Lower leg skin (tissue), 4 donors: ENCODE measurements at regions not wholly inside any gene's neighbourhood (a gene's known extent, or its start where the extent isn't known, plus 50 kb on each side); places are given as distances from the start of the nearest gene placed in this dataset.

Experiments used
- DNase-seq, 2 donors: peaks; one replicate each; pipeline ENCODE4 v3.0.0-alpha.2; 2019; ENCODE audit warnings: low spot score in 2 of 2
- H3K4me3 ChIP-seq: fragments of 200-600 bp; sonication (generic); 2 replicates; pipeline ENCODE4 v1.5.1; 2017; ENCODE audit warnings: mild to moderate bottlenecking, low read depth; ENCODE audit not compliant: poor library complexity, severe bottlenecking
- POLR2A ChIP-seq, 2 donors: fragments of 450-650 bp; IDR thresholded peaks; one replicate each; pipeline ENCODE4 v1.6.1; 2016 to 2017; ENCODE audit warnings: antibody characterized with exemption in 2 of 2, mild to moderate bottlenecking in 1 of 2, moderate library complexity in 1 of 2
- WGBS, 2 donors: methylation state at CpG; one replicate each; pipeline ENCODE4 v1.1.5; 2018; 5-methylcytosine and 5-hydroxymethylcytosine counted together
- intact Hi-C: fragments of 100-400 bp; cut with DNase I; formaldehyde crosslinking; loops from one replicate; pipeline ENCODE4 v1.15.0; 2023; ENCODE audit warnings: low total_unique reads
- TF ChIP-seq, protein P1 (sequence below), 3 donors: fragments of 450-650 bp; IDR thresholded peaks; one replicate each; pipeline ENCODE4 v1.5.1; 2016; ENCODE audit warnings: antibody characterized with exemption in 3 of 3, mild to moderate bottlenecking in 3 of 3, moderate library complexity in 2 of 3

DNA sequence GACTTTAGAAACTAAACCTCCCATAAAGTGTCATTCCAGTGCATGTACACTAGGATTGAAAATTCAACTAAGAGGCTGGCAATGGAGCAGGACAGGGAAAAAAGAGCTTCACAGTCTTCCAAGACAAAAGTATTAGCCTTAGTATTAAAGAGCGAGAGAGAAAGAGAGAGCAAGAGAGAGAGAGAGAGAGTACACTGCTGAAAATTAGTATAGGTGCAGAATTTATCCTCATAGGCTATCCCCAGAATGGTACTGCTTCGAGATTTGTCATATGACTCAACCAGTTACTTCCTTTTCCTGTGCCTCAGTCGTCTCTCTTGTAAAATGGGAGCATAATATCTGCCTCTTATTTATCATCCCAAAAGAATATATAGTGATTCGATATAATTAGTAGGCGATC is 543.2 kb upstream of the JARID2 start:
- no peak for DNase-seq
- 92 to 94% methylated on average over 5 of the region's 5 CpGs for WGBS, 2 donors
- no peak for TF ChIP-seq POLR2A (IDR thresholded peaks at IDR 0.05)
- TF ChIP-seq, protein P1, sequence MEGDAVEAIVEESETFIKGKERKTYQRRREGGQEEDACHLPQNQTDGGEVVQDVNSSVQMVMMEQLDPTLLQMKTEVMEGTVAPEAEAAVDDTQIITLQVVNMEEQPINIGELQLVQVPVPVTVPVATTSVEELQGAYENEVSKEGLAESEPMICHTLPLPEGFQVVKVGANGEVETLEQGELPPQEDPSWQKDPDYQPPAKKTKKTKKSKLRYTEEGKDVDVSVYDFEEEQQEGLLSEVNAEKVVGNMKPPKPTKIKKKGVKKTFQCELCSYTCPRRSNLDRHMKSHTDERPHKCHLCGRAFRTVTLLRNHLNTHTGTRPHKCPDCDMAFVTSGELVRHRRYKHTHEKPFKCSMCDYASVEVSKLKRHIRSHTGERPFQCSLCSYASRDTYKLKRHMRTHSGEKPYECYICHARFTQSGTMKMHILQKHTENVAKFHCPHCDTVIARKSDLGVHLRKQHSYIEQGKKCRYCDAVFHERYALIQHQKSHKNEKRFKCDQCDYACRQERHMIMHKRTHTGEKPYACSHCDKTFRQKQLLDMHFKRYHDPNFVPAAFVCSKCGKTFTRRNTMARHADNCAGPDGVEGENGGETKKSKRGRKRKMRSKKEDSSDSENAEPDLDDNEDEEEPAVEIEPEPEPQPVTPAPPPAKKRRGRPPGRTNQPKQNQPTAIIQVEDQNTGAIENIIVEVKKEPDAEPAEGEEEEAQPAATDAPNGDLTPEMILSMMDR (IDR thresholded peaks at IDR 0.05): no peak
- intact Hi-C loops: no loop called here
- no peak overlapping the region for H3K4me3 ChIP-seq

DNA sequence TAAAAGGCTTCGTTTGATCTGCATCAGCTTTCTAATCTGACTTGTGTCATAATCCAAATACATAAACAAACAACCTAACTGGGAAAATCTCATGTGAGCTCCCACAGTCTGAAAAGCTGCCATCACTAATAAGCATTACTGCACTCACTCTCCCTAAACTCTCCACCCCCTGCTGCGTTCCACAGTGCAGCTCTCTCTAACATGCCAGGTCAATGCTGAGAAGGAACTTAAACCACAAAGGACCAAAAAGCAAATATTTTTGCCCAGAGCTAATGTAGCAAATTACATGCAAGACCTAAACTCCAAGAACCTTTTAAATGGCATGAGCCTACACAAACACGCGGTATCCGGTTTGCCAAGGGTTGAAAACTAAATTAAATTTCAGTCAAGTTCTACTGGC is 542.3 kb upstream of the JARID2 start:
- WGBS, 2 donors: 78 to 83% methylated on average over 5 of the region's 5 CpGs
- DNase-seq: no peak
- intact Hi-C loops: no loop called here
- H3K4me3 ChIP-seq: no peak overlapping the region
- TF ChIP-seq POLR2A (IDR thresholded peaks at IDR 0.05): no peak
- TF ChIP-seq, protein P1 (IDR thresholded peaks at IDR 0.05): no peak

DNA sequence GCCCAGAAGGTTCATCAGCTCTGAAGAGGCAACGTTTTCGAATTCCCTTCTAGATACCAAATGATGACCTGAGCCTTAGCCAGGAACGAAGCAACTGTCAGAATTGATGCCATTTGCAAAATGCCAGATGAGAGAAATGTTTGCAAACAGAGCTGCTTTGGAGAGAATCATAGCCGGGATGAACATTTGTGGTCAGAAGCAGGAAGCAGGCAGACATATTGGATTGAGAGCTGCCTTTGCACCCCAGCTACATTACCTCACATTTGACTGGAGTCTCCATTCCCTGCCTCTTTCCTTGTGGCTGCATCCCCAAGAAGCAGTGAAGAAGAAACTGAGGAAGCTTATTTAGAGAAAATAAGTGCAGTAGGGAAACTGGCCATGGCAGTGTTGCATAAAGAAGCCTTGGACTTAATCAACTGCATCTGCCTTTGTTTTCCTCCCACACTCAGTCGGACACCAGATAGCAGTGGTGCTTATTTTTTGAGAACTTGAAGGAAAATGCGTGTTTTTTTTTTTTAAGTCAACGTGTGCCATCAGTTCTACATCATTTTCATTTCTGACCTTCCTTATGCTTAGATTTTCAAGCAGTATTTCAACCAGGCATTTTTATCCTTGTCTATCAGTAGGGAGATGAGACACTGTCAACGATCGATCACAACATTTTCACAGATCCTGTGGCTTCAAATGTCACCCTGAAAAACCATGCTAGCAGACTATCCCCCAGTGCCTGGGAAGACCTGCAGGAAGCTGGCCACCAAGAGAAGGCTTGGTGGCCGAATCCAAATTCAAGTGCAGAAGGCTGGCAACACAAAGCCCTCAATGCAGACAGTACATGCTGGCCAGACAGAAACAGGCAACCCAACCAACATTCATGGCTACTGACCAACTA is 541.2 kb upstream of the JARID2 start:
- intact Hi-C loops: no loop called here
- 75 to 81% methylated on average over 10 of the region's 10 CpGs for WGBS, 2 donors
- no peak for DNase-seq
- no peak overlapping the region for H3K4me3 ChIP-seq
- TF ChIP-seq POLR2A (IDR thresholded peaks at IDR 0.05): no peak
- TF ChIP-seq, protein P1 (IDR thresholded peaks at IDR 0.05): no peak

DNA sequence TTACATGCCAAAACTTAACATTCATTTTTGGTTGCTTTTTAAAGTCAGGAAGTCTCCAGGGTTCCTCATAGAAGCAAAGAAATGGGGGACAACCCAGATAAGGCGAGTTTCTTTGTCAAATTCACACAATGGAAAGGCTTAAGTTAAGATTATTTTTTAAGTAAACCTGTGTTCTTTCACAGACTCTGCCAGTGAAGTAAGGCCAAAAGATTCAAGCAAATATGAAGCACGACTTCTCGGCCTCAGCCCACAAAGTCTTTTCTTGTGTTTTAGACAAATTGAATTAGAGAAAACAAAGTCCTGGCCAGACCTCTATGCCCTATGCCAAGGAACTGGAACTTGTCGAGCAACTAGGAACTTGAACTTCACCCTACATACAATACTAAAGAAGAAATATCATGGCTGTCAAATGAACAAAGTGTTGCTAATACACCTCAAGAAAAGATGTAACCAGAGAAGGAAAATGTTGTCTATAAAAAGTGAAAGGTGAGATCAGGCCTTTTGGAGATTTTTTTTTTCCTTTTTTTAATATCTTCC is 540.0 kb upstream of the JARID2 start:
- no peak overlapping the region for H3K4me3 ChIP-seq
- 46 to 49% methylated on average over 4 of the region's 4 CpGs for WGBS, 2 donors
- no peak for TF ChIP-seq POLR2A (IDR thresholded peaks at IDR 0.05)
- TF ChIP-seq, protein P1 (IDR thresholded peaks at IDR 0.05): no peak
- intact Hi-C loops: no loop called here
- no peak for DNase-seq

DNA sequence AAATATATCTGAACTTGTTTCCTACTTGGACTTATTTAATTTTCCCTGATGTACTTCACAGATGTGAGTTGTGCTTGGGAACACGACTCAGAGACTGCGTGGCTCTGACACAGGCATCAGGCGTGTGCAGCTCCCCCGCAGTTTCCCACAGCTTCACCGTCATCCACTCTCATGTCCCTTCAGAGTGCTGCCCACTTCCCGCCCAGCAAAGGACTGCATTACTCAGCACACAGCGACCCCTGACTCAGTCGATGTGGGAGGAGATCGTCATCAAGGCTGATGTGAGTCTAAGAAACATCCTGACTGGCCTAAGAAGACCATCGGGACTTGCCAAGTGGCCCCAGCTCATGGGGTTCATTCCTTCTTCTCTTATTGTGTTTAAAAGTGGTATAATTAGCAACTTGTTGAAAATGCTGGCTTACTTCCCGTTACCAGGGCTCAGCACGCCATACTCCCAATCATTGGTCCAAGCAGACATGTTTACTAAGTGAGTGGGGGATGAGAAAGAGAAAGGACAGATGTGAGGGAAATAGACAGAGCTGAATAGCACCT is 539.4 kb upstream of the JARID2 start:
- WGBS, 2 donors: 57 to 68% methylated on average over 12 of the region's 12 CpGs
- intact Hi-C loops: no loop called here
- TF ChIP-seq POLR2A (IDR thresholded peaks at IDR 0.05): no peak
- TF ChIP-seq, protein P1 (IDR thresholded peaks at IDR 0.05): no peak
- H3K4me3 ChIP-seq: no peak overlapping the region
- no peak for DNase-seq
